ENCODE measurements at regions not wholly inside any gene's neighbourhood (a gene's known extent, or its start where the extent isn't known, plus 50 kb on each side); places are given as distances from the start of the nearest gene placed in this dataset.

- ChIA-PET POLR2A (no interaction called here), CTCF (no interaction called here)
- Histone ChIP-seq H3K9me3 (ENCODE audit: control insufficient read depth, insufficient read depth, low read depth, low read length) (no peaks in the 10 kb centered on the region), H3K36me3 (ENCODE audit: control insufficient read depth, insufficient read depth, low read length) (no peaks in the 10 kb centered on the region), H3K4me1 (ENCODE audit: control insufficient read depth, insufficient read depth, low read length) (no peaks in the 10 kb centered on the region), H3K27ac (ENCODE audit: low read length) (no peak overlapping the region), H3K4me3 (ENCODE audit: low read depth in 2 of 2, low read length in 2 of 2) (no peak overlapping the region), H3K27me3 (ENCODE audit: control insufficient read depth, insufficient read depth, low read length) (peaks cover 18% of the 10 kb centered on the region)
- no peak for TF ChIP-seq SIN3A (IDR thresholded peaks at IDR 0.05; ENCODE audit: borderline replicate concordance, insufficient read depth, low read depth, low read length)
- intact Hi-C loops (cut with micrococcal nuclease; ENCODE audit: unreplicated experiment) = no loop called here
- no TSS peak for BruUV-seq (replicated peaks)
- in situ Hi-C loops (cut with HindIII; ENCODE audit: low pct_unique_long_range_greater_than_20kb, low sequenced_read_pairs) = no loop called here
- ATAC-seq = no peak
- DNase-seq (ENCODE audit: low read depth, low spot score) = no peak
Measured at GRCh38 chr3:197381371-197381770, 83.0 kb upstream of the DLG1 start.

- no peaks in the 10 kb centered on the region for H3K36me3 ChIP-seq (ENCODE audit: control insufficient read depth, insufficient read depth, low read length)
- ATAC-seq = no peak
- no peak overlapping the region for H3K27ac ChIP-seq (ENCODE audit: low read length)
- no peaks in the 10 kb centered on the region for H3K9me3 ChIP-seq (ENCODE audit: control insufficient read depth, insufficient read depth, low read depth, low read length)
- no peaks in the 10 kb centered on the region for H3K4me1 ChIP-seq (ENCODE audit: control insufficient read depth, insufficient read depth, low read length)
- CTCF ChIA-PET = no interaction called here
- in situ Hi-C loops (cut with HindIII; ENCODE audit: low pct_unique_long_range_greater_than_20kb, low sequenced_read_pairs) = no loop called here
- peaks cover 13% of the 10 kb centered on the region for H3K27me3 ChIP-seq (ENCODE audit: control insufficient read depth, insufficient read depth, low read length)
- intact Hi-C loops (cut with micrococcal nuclease; ENCODE audit: unreplicated experiment) = no loop called here
- TF ChIP-seq SIN3A (IDR thresholded peaks at IDR 0.05; ENCODE audit: borderline replicate concordance, insufficient read depth, low read depth, low read length) (no peak), REST (IDR thresholded peaks at IDR 0.05; ENCODE audit: insufficient read depth in 1 of 2, low read depth in 2 of 2, low read length in 1 of 2) (no peak), TCF7L2 (IDR thresholded peaks at IDR 0.05; ENCODE audit: low read depth, low read length) (no peak), POLR2AphosphoS5 (IDR thresholded peaks at IDR 0.05; ENCODE audit: low read depth, low read length) (no peak), CTCF (IDR thresholded peaks at IDR 0.05) (no peak)
- BruUV-seq (replicated peaks) = no TSS peak
- POLR2A ChIA-PET = no interaction called here
- no peak overlapping the region for H3K4me3 ChIP-seq (ENCODE audit: low read depth in 2 of 2, low read length in 2 of 2)
- no peak for DNase-seq (ENCODE audit: low read depth, low spot score)
Measured at GRCh38 chr3:197380786-197381185, 82.4 kb upstream of the DLG1 start.

- H3K4me3 ChIP-seq (ENCODE audit: low read depth in 2 of 2, low read length in 2 of 2) = no peak overlapping the region
- in situ Hi-C loops (cut with HindIII; ENCODE audit: low pct_unique_long_range_greater_than_20kb, low sequenced_read_pairs) = no loop called here
- H3K9me3 ChIP-seq (ENCODE audit: control insufficient read depth, insufficient read depth, low read depth, low read length) = no peaks in the 10 kb centered on the region
- H3K36me3 ChIP-seq (ENCODE audit: control insufficient read depth, insufficient read depth, low read length) = no peaks in the 10 kb centered on the region
- BruUV-seq (replicated peaks) = no TSS peak
- no peak overlapping the region for H3K27ac ChIP-seq (ENCODE audit: low read length)
- intact Hi-C loops (cut with micrococcal nuclease; ENCODE audit: unreplicated experiment) = no loop called here
- no peak for DNase-seq (ENCODE audit: low read depth, low spot score)
- ChIA-PET CTCF (no interaction called here), POLR2A (no interaction called here)
- TF ChIP-seq POLR2AphosphoS5 (IDR thresholded peaks at IDR 0.05; ENCODE audit: low read depth, low read length) = no peak
- TF ChIP-seq CTCF (IDR thresholded peaks at IDR 0.05) = no peak
- no peak for TF ChIP-seq SIN3A (IDR thresholded peaks at IDR 0.05; ENCODE audit: borderline replicate concordance, insufficient read depth, low read depth, low read length)
- TF ChIP-seq TCF7L2 (IDR thresholded peaks at IDR 0.05; ENCODE audit: low read depth, low read length) = no peak
- TF ChIP-seq REST (IDR thresholded peaks at IDR 0.05; ENCODE audit: insufficient read depth in 1 of 2, low read depth in 2 of 2, low read length in 1 of 2) = no peak
- no peaks in the 10 kb centered on the region for H3K4me1 ChIP-seq (ENCODE audit: control insufficient read depth, insufficient read depth, low read length)
- peaks cover under 1% of the 10 kb centered on the region; the same call in 1 of the 2 replicates for H3K27me3 ChIP-seq (ENCODE audit: control insufficient read depth, insufficient read depth, low read length)
- no peak for ATAC-seq
Measured at GRCh38 chr3:197378985-197379718, 80.7 kb upstream of the DLG1 start.

All from Panc1 (cell line).